T-cell (primary cell): ENCODE measurements at regions not wholly inside any gene's neighbourhood (a gene's known extent, or its start where the extent isn't known, plus 50 kb on each side); places are given as distances from the start of the nearest gene placed in this dataset.

ENCODE experiments used
- ATAC-seq, 4 experiments: fragments of 200-7000 bp in 3 of 4; fragments of 150-1000 bp in 1 of 4; cut with Tn5 transposase; replicated peaks in 1 of 4; 1 replicate in 3 of 4; 2 replicates in 1 of 4; pipeline ENCODE4 v1.10.0; 2021; ENCODE audit warnings: moderate library complexity in 3 of 4, mild to moderate bottlenecking in 2 of 4, moderate number of reproducible peaks in 1 of 4
- CTCF ChIA-PET, 2 donors: fragments of 300-600 bp; sonication (Branson Sonifier 250); formaldehyde crosslinking; loops; one replicate each; lab custom pipeline; 2022; ENCODE audit warnings: antibody characterized with exemption in 2 of 2; lab: Charles Lee
- POLR2A ChIA-PET, 2 donors: fragments of 300-600 bp; sonication (Branson Sonifier 250); formaldehyde crosslinking; loops; one replicate each; lab custom pipeline; 2022; ENCODE audit warnings: antibody characterized with exemption in 2 of 2; lab: Charles Lee
- DNase-seq, 35 experiments: peaks; one replicate each; pipeline versions ENCODE4 v3.0.0 to v3.0.0-alpha.2; 2013 to 2023
- H3K27ac ChIP-seq: one replicate; pipeline ENCODE4 v1.5.1; 2013; ENCODE audit warnings: low read length
- H3K27me3 ChIP-seq, 2 experiments: replicated peaks in 1 of 2; 1 replicate in 1 of 2; 2 replicates in 1 of 2; pipeline versions ENCODE4 v1.6.1 to v1.7.0; 2013; ENCODE audit warnings: low read length in 1 of 2, mixed read lengths in 1 of 2; ENCODE audit not compliant: control insufficient read depth in 2 of 2, insufficient read depth in 2 of 2; ENCODE audit errors: extremely low read depth in 1 of 2
- H3K36me3 ChIP-seq, 2 donors: 1 replicate in 1 of 2; 2 replicates in 1 of 2; pipeline versions ENCODE4 v1.6.1 to v1.7.0; 2013; ENCODE audit warnings: low read length in 1 of 2; ENCODE audit not compliant: control insufficient read depth in 2 of 2, insufficient read depth in 1 of 2; ENCODE audit errors: extremely low read depth in 1 of 2
- H3K4me1 ChIP-seq, 2 experiments: 1 replicate in 1 of 2; 2 replicates in 1 of 2; pipeline versions ENCODE4 v1.6.1 to v1.7.0; 2013; ENCODE audit warnings: low read length in 2 of 2, mixed read lengths in 1 of 2; ENCODE audit not compliant: insufficient read depth in 2 of 2, control insufficient read depth in 1 of 2; ENCODE audit errors: extremely low read depth in 1 of 2
- H3K4me3 ChIP-seq, 2 donors: 1 replicate in 1 of 2; 2 replicates in 1 of 2; pipeline versions ENCODE4 v1.5.1 to v1.7.0; 2013; ENCODE audit warnings: mild to moderate bottlenecking in 2 of 2, low read length in 1 of 2, moderate library complexity in 1 of 2; ENCODE audit not compliant: control insufficient read depth in 1 of 2; ENCODE audit errors: extremely low read depth in 1 of 2
- H3K9me3 ChIP-seq: 2 replicates; pipeline ENCODE4 v1.7.0; 2013
- H3K27ac Mint-ChIP-seq, 2 donors: one replicate each; pipeline ENCODE4 v1.8.0; 2020 to 2021; ENCODE audit warnings: mild to moderate bottlenecking in 2 of 2, mixed read lengths in 2 of 2
- H3K27me3 Mint-ChIP-seq, 2 donors: one replicate each; pipeline ENCODE4 v1.8.0; 2021 to 2022; ENCODE audit warnings: mixed read lengths in 2 of 2
- H3K36me3 Mint-ChIP-seq: one replicate; pipeline ENCODE4 v1.8.0; 2021; ENCODE audit warnings: mixed read lengths
- H3K4me1 Mint-ChIP-seq, 3 donors: one replicate each; pipeline ENCODE4 v1.8.0; 2020 to 2022; ENCODE audit warnings: mixed read lengths in 3 of 3, mild to moderate bottlenecking in 1 of 3
- H3K4me3 Mint-ChIP-seq, 3 donors: one replicate each; pipeline ENCODE4 v1.8.0; 2020 to 2022; ENCODE audit warnings: mild to moderate bottlenecking in 3 of 3, mixed read lengths in 3 of 3, moderate library complexity in 3 of 3
- H3K9me3 Mint-ChIP-seq, 3 donors: one replicate each; pipeline ENCODE4 v1.8.0; 2020 to 2022; ENCODE audit warnings: mixed read lengths in 3 of 3
- WGBS: methylation state at CpG from one replicate; pipeline ENCODE4 v1.1.5; 2013; ENCODE audit warnings: missing lambda C conversion rate; ENCODE audit not compliant: insufficient coverage; 5-methylcytosine and 5-hydroxymethylcytosine counted together

DNA sequence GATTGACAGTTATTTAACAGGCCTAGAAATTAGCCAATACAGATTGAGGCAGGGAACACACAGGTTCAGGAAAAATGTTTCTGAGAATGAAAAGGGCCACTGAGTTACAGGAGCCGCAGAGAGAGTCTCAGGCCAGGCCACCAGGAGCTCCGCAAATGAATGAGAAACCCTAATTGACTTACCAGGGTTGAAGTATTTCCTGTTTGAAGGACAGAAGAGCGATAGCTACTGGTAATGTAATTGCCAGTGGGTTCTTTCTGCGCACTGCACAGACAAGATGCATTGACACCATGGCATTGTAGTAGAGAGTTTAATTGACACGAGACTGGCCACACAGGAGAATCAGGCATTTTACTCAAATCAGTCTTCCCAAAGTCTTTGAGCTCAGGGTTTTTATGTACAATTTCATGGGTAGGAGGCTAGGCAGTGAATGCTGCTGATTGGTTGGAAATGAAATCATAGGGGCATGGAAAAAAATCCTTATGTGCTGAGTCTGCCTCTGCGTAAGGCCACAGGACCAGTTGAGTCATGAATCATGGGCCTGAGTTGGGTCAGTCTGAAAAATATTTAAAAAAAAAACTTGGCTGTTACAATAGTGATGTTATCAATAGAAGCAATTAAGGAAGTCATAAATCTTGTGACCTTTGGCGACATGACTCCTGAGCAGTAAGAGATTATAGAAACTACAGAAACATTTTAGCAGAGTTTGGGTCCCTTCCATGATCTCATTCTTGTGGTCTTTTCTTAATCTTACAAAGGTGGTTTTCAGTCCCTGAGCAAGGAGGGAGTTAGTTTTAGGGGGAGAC, 203.8 kb downstream of the CASP12 start:
- Mint-ChIP-seq H3K36me3 (peaks cover 3% of the 10 kb centered on the region), H3K4me3 (no peak overlapping the region), H3K27me3 (no peaks in the 10 kb centered on the region), H3K9me3 (peaks cover 0 to 8% (median 3%) of the 10 kb centered on the region in 3 donors), H3K4me1 (peaks cover 0 to 8% (median 0%) of the 10 kb centered on the region in 3 donors), H3K27ac (no peak overlapping the region)
- POLR2A ChIA-PET: no interaction called here
- Histone ChIP-seq H3K36me3 (no peaks in the 10 kb centered on the region), H3K27ac (no peak overlapping the region), H3K9me3 (no peaks in the 10 kb centered on the region), H3K27me3 (no peaks in the 10 kb centered on the region), H3K4me1 (peaks cover 0 to 2% of the 10 kb centered on the region in 2 experiments), H3K4me3 (no peak overlapping the region)
- no peak for ATAC-seq
- DNase-seq: no peak
- CTCF ChIA-PET: no interaction called here
- 100% methylated on average over 6 of the region's 7 CpGs for WGBS

GRCh38 chr11:104692751-104693150, 205.5 kb downstream of the CASP12 start:
- H3K27me3 ChIP-seq: no peaks in the 10 kb centered on the region
- H3K27me3 Mint-ChIP-seq: no peaks in the 10 kb centered on the region
- ATAC-seq: no peak
- no peaks in the 10 kb centered on the region for H3K9me3 ChIP-seq
- ChIA-PET CTCF (no interaction called here), POLR2A (no interaction called here)
- no peaks in the 10 kb centered on the region for H3K36me3 ChIP-seq
- H3K27ac ChIP-seq: no peak overlapping the region
- H3K9me3 Mint-ChIP-seq: peaks cover 0 to 8% (median 3%) of the 10 kb centered on the region in 3 donors
- H3K27ac Mint-ChIP-seq: no peak overlapping the region
- peaks cover 3% of the 10 kb centered on the region for H3K36me3 Mint-ChIP-seq
- H3K4me1 ChIP-seq: peaks cover 0 to 2% of the 10 kb centered on the region in 2 experiments
- H3K4me1 Mint-ChIP-seq: peaks cover 2 to 20% (median 2%) of the 10 kb centered on the region in 3 donors
- H3K4me3 Mint-ChIP-seq: no peak overlapping the region
- no peak for DNase-seq
- no peak overlapping the region for H3K4me3 ChIP-seq
- WGBS: no CpG with 5 or more reads among the region's 1 CpG

- ChIA-PET POLR2A (no interaction called here), CTCF (no interaction called here)
- no peak overlapping the region for H3K27ac Mint-ChIP-seq
- peaks cover 0 to 8% (median 3%) of the 10 kb centered on the region in 3 donors for H3K9me3 Mint-ChIP-seq
- H3K36me3 ChIP-seq: no peaks in the 10 kb centered on the region
- H3K9me3 ChIP-seq: no peaks in the 10 kb centered on the region
- ATAC-seq: no peak
- H3K4me1 Mint-ChIP-seq: peaks cover 4 to 21% (median 4%) of the 10 kb centered on the region in 3 donors
- no CpG with 5 or more reads among the region's 2 CpGs for WGBS
- H3K4me3 ChIP-seq: no peak overlapping the region
- no peaks in the 10 kb centered on the region for H3K27me3 ChIP-seq
- peaks cover 3% of the 10 kb centered on the region for H3K36me3 Mint-ChIP-seq
- no peak overlapping the region for H3K4me3 Mint-ChIP-seq
- H3K27me3 Mint-ChIP-seq: no peaks in the 10 kb centered on the region
- peaks cover 0 to 2% of the 10 kb centered on the region in 2 experiments for H3K4me1 ChIP-seq
- no peak for DNase-seq
- no peak overlapping the region for H3K27ac ChIP-seq
Measured at GRCh38 chr11:104691129-104691528, 207.1 kb downstream of the CASP12 start.

DNA sequence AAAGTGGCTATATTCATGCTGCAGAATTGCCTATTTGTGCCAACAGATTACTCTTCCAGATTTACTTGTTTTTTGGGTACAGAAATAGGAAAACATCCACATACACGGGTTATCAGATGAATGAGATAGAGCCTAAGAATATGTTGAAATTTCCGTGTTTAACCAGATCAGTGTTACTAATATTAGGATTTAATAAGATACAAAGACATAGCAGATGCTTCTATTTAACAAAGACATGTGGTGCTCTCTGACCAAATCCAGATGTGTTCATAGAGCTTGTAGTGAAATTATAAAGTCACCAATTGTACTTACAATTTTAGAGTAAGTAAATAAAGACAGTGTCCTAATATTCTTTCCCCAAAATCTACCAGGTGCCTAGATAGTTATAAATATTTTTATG, 208.0 kb downstream of the CASP12 start:
- Mint-ChIP-seq H3K4me1 (peaks cover 4 to 21% (median 4%) of the 10 kb centered on the region in 3 donors), H3K9me3 (peaks cover 0 to 8% (median 3%) of the 10 kb centered on the region in 3 donors), H3K27me3 (no peaks in the 10 kb centered on the region), H3K4me3 (no peak overlapping the region), H3K27ac (no peak overlapping the region), H3K36me3 (peaks cover 3% of the 10 kb centered on the region)
- ATAC-seq (no peak), DNase-seq (no peak)
- POLR2A ChIA-PET: no interaction called here
- WGBS: no CpG with 5 or more reads among the region's 2 CpGs
- CTCF ChIA-PET: interaction anchor here in 1 of 2 donors (0.6 kb wide), 1 partner anchor 183 kb away, joined by 3 read pairs; no protein-coding TSS in a partner anchor
- H3K36me3 ChIP-seq: no peaks in the 10 kb centered on the region
- peaks cover 0 to 2% of the 10 kb centered on the region in 2 experiments for H3K4me1 ChIP-seq
- H3K27me3 ChIP-seq: no peaks in the 10 kb centered on the region
- no peaks in the 10 kb centered on the region for H3K9me3 ChIP-seq
- H3K27ac ChIP-seq: no peak overlapping the region
- H3K4me3 ChIP-seq: no peak overlapping the region

- ATAC-seq (no peak), DNase-seq (no peak)
- H3K27ac Mint-ChIP-seq: no peak overlapping the region
- Histone ChIP-seq H3K27ac (no peak overlapping the region), H3K4me3 (no peak overlapping the region), H3K27me3 (no peaks in the 10 kb centered on the region), H3K9me3 (no peaks in the 10 kb centered on the region), H3K4me1 (peaks cover 0 to 2% of the 10 kb centered on the region in 2 experiments), H3K36me3 (no peaks in the 10 kb centered on the region)
- H3K36me3 Mint-ChIP-seq: peaks cover 3% of the 10 kb centered on the region
- ChIA-PET CTCF (no interaction called here), POLR2A (no interaction called here)
- no peaks in the 10 kb centered on the region for H3K27me3 Mint-ChIP-seq
- peaks cover 0 to 8% (median 3%) of the 10 kb centered on the region in 3 donors for H3K9me3 Mint-ChIP-seq
- no CpG with 5 or more reads among the region's 4 CpGs for WGBS
- H3K4me3 Mint-ChIP-seq: no peak overlapping the region
- peaks cover 4 to 21% (median 6%) of the 10 kb centered on the region in 3 donors for H3K4me1 Mint-ChIP-seq
Measured at GRCh38 chr11:104688731-104689130, 209.5 kb downstream of the CASP12 start.

DNA sequence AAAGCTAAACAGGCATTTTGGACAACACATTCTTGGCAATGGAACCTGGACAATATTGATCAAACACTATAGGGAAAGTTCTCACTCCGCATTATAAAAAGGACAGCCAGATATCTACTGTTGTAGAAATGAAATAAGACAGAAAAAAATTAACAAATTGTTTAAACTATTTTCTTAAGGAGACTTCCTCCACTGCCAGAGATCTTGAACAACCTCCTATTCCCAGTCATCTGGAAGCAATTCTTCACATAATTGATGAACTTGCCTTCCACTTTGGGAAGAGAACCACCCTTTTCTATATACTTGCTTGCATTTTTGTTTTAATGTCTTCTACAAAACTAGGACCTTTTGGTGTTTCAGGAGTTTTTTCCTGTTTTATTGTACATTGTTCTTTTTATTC, 216.1 kb downstream of the CASP12 start:
- DNase-seq: no peak
- no peak for ATAC-seq
- Mint-ChIP-seq H3K9me3 (peaks cover 0 to 4% (median 0%) of the 10 kb centered on the region in 3 donors), H3K36me3 (no peaks in the 10 kb centered on the region), H3K4me1 (peaks cover 5 to 12% (median 6%) of the 10 kb centered on the region in 3 donors), H3K4me3 (no peak overlapping the region), H3K27me3 (no peaks in the 10 kb centered on the region), H3K27ac (no peak overlapping the region)
- Histone ChIP-seq H3K27ac (no peak overlapping the region), H3K4me1 (no peaks in the 10 kb centered on the region), H3K9me3 (no peaks in the 10 kb centered on the region), H3K36me3 (no peaks in the 10 kb centered on the region), H3K4me3 (no peak overlapping the region), H3K27me3 (no peaks in the 10 kb centered on the region)
- POLR2A ChIA-PET: no interaction called here
- CTCF ChIA-PET: interaction anchor here in 1 of 2 donors (0.6 kb wide), 1 partner anchor 225 kb away, joined by 3 read pairs; no protein-coding TSS in a partner anchor
- no CpG with 5 or more reads among the region's 1 CpG for WGBS
